ENCODE measurements at regions not wholly inside any gene's neighbourhood (a gene's known extent, or its start where the extent isn't known, plus 50 kb on each side); places are given as distances from the start of the nearest gene placed in this dataset.

GRCh38 chr2:129492548-129492947 lies 486.9 kb upstream of the RAB6C start:
- H4K20me1 ChIP-seq (ENCODE audit: insufficient read depth, low read length) = no peaks in the 10 kb centered on the region
- H3K36me3 ChIP-seq (replicated peaks; ENCODE audit: insufficient read depth, low read length) = no peaks in the 10 kb centered on the region
- no peaks in the 10 kb centered on the region for H3F3A ChIP-seq (ENCODE audit: insufficient read depth, low read length)
- no peak overlapping the region for H3K4me2 ChIP-seq (ENCODE audit: low read depth, low read length)
- H3K4me1 ChIP-seq (ENCODE audit: low read length) = no peaks in the 10 kb centered on the region
- DNase-seq = no peak
- TF ChIP-seq EZH2phosphoT487 (IDR thresholded peaks at IDR 0.05; ENCODE audit: low read length) (no peak), EZH2 (optimal IDR thresholded peaks at IDR 0.05; ENCODE audit: low read depth, low read length) (no peak), CTCF (IDR thresholded peaks at IDR 0.05; ENCODE audit: low read length) (no peak)
- no peak overlapping the region for H3K4me3 ChIP-seq (ENCODE audit: low read length)
- no peaks in the 10 kb centered on the region for H3K79me2 ChIP-seq (ENCODE audit: low read length)
- H3K9me3 ChIP-seq (replicated peaks; ENCODE audit: insufficient read depth, low read length) = no peaks in the 10 kb centered on the region
- no peak overlapping the region for H3K9ac ChIP-seq (ENCODE audit: low read length)
- no peak overlapping the region for H3K27ac ChIP-seq (ENCODE audit: low read length)
- H2AFZ ChIP-seq (ENCODE audit: low read length) = no peak overlapping the region
- H3K9me2 ChIP-seq (replicated peaks; ENCODE audit: insufficient read depth, low read length) = no peaks in the 10 kb centered on the region
- H3K27me3 ChIP-seq (replicated peaks; ENCODE audit: insufficient read depth, low read length) = no peaks in the 10 kb centered on the region

- Histone ChIP-seq H3K9me2 (replicated peaks; ENCODE audit: insufficient read depth, low read length) (no peaks in the 10 kb centered on the region), H3K36me3 (replicated peaks; ENCODE audit: insufficient read depth, low read length) (no peaks in the 10 kb centered on the region), H3K79me2 (ENCODE audit: low read length) (no peaks in the 10 kb centered on the region), H3K9ac (ENCODE audit: low read length) (no peak overlapping the region), H3K4me1 (ENCODE audit: low read length) (no peaks in the 10 kb centered on the region), H3K9me3 (replicated peaks; ENCODE audit: insufficient read depth, low read length) (no peaks in the 10 kb centered on the region), H3F3A (ENCODE audit: insufficient read depth, low read length) (no peaks in the 10 kb centered on the region), H3K27me3 (replicated peaks; ENCODE audit: insufficient read depth, low read length) (no peaks in the 10 kb centered on the region), H3K4me2 (ENCODE audit: low read depth, low read length) (no peak overlapping the region), H3K27ac (ENCODE audit: low read length) (no peak overlapping the region), H2AFZ (ENCODE audit: low read length) (no peak overlapping the region), H4K20me1 (ENCODE audit: insufficient read depth, low read length) (no peaks in the 10 kb centered on the region), H3K4me3 (ENCODE audit: low read length) (no peak overlapping the region)
- no peak for DNase-seq
- TF ChIP-seq CTCF (IDR thresholded peaks at IDR 0.05; ENCODE audit: low read length) (no peak), EZH2 (optimal IDR thresholded peaks at IDR 0.05; ENCODE audit: low read depth, low read length) (no peak), EZH2phosphoT487 (IDR thresholded peaks at IDR 0.05; ENCODE audit: low read length) (no peak)
Observed at GRCh38 chr2:129499747-129500146, 479.7 kb upstream of the RAB6C start.

- no peak for DNase-seq
- Histone ChIP-seq H3K79me2 (ENCODE audit: low read length) (no peaks in the 10 kb centered on the region), H3K27ac (ENCODE audit: low read length) (no peak overlapping the region), H3K4me3 (ENCODE audit: low read length) (no peak overlapping the region), H3K9me3 (replicated peaks; ENCODE audit: insufficient read depth, low read length) (no peaks in the 10 kb centered on the region), H3K9me2 (replicated peaks; ENCODE audit: insufficient read depth, low read length) (no peaks in the 10 kb centered on the region), H3F3A (ENCODE audit: insufficient read depth, low read length) (no peaks in the 10 kb centered on the region), H3K9ac (ENCODE audit: low read length) (no peak overlapping the region), H3K27me3 (replicated peaks; ENCODE audit: insufficient read depth, low read length) (no peaks in the 10 kb centered on the region), H3K4me1 (ENCODE audit: low read length) (no peaks in the 10 kb centered on the region), H4K20me1 (ENCODE audit: insufficient read depth, low read length) (no peaks in the 10 kb centered on the region), H3K4me2 (ENCODE audit: low read depth, low read length) (no peak overlapping the region), H2AFZ (ENCODE audit: low read length) (no peak overlapping the region), H3K36me3 (replicated peaks; ENCODE audit: insufficient read depth, low read length) (no peaks in the 10 kb centered on the region)
- TF ChIP-seq CTCF (IDR thresholded peaks at IDR 0.05; ENCODE audit: low read length) (no peak), EZH2phosphoT487 (IDR thresholded peaks at IDR 0.05; ENCODE audit: low read length) (no peak), EZH2 (optimal IDR thresholded peaks at IDR 0.05; ENCODE audit: low read depth, low read length) (no peak)
Observed at GRCh38 chr2:129502781-129503180, 476.7 kb upstream of the RAB6C start.
